Endothelial cell of umbilical vein (primary cell): ENCODE measurements at regions not wholly inside any gene's neighbourhood (a gene's known extent, or its start where the extent isn't known, plus 50 kb on each side); places are given as distances from the start of the nearest gene placed in this dataset.

Source experiments
- BruUV-seq: library from RNA; stranded (reverse); fragments of 400-500 nt; replicated peaks from 2 replicates; lab custom pipeline; 2021; lab: Mats Ljungman, UMichigan
- CTCF ChIA-PET: fragments of 300-600, 350-600 bp; sonication (Branson Sonifier 250); formaldehyde crosslinking; loops from one replicate; lab custom pipeline; 2021; ENCODE audit warnings: antibody characterized with exemption, inconsistent platforms; lab: Charles Lee
- POLR2A ChIA-PET: fragments of 300-600, 350-600 bp; sonication (Branson Sonifier 250); formaldehyde crosslinking; loops from one replicate; lab custom pipeline; 2021; ENCODE audit warnings: antibody characterized with exemption, inconsistent platforms; lab: Charles Lee
- DNase-seq: peaks from one replicate; pipeline ENCODE4 v3.0.0-alpha.2; 2011; ENCODE audit warnings: low read depth, low spot score
- FAIRE-seq: peaks from 2 replicates; lab custom pipeline; 2011; peaks lifted over from hg19 to GRCh38; lab: Jason Lieb, UNC
- H2AFZ ChIP-seq: 2 replicates; pipeline ENCODE4 v1.6.0; 2012; ENCODE audit warnings: low read depth, low read length, control low read depth, inconsistent platforms
- H3K27ac ChIP-seq: 2 replicates; pipeline ENCODE4 v1.5.1; 2011; ENCODE audit warnings: low read depth, mild to moderate bottlenecking, control low read depth, low read length, moderate library complexity; ENCODE audit not compliant: insufficient read depth
- H3K27me3 ChIP-seq, 2 experiments: 2 replicates each; pipeline versions ENCODE4 v1.6.0 to v1.6.1; 2011; ENCODE audit warnings: low read length in 2 of 2, mixed read lengths in 1 of 2; ENCODE audit not compliant: control insufficient read depth in 2 of 2, insufficient read depth in 2 of 2
- H3K36me3 ChIP-seq, 2 experiments: 2 replicates in 1 of 2; 3 replicates in 1 of 2; pipeline ENCODE4 v1.5.1; 2011; ENCODE audit warnings: low read length in 2 of 2, mild to moderate bottlenecking in 1 of 2, moderate library complexity in 1 of 2; ENCODE audit not compliant: control insufficient read depth in 2 of 2, insufficient read depth in 2 of 2; ENCODE audit errors: extremely low read depth in 1 of 2
- H3K4me1 ChIP-seq: 3 replicates; pipeline ENCODE4 v1.5.1; 2011; ENCODE audit warnings: mild to moderate bottlenecking, low read length; ENCODE audit not compliant: control insufficient read depth, insufficient read depth; ENCODE audit errors: extremely low read depth
- H3K4me2 ChIP-seq: 2 replicates; pipeline ENCODE4 v1.6.1; 2011; ENCODE audit warnings: low read length, control low read depth, mixed read lengths; ENCODE audit not compliant: insufficient read depth
- H3K4me3 ChIP-seq, 3 experiments: fragments of 200-600 bp in 1 of 3; sonication (generic), shearing (Covaris generic) in 1 of 3; replicated peaks in 1 of 3; 2 replicates each; pipeline ENCODE4 v1.5.1; 2011 to 2016; ENCODE audit warnings: control low read depth in 3 of 3, low read length in 3 of 3, mild to moderate bottlenecking in 2 of 3, inconsistent platforms in 1 of 3, low read depth in 1 of 3, moderate library complexity in 1 of 3; ENCODE audit not compliant: insufficient read depth in 1 of 3
- H3K79me2 ChIP-seq: 2 replicates; pipeline ENCODE4 v1.6.0; 2012; ENCODE audit warnings: low read length, inconsistent platforms; ENCODE audit not compliant: control insufficient read depth, insufficient read depth
- H3K9ac ChIP-seq: replicated peaks from 2 replicates; pipeline ENCODE3; 2011; ENCODE audit warnings: low read length, control low read depth; ENCODE audit not compliant: insufficient read depth; ENCODE audit errors: extremely low read depth
- H3K9me1 ChIP-seq: replicated peaks from 3 replicates; pipeline ENCODE4 v1.6.0; 2011; ENCODE audit warnings: mild to moderate bottlenecking, low read length; ENCODE audit not compliant: control insufficient read depth, insufficient read depth; ENCODE audit errors: extremely low read depth
- H3K9me3 ChIP-seq: replicated peaks from 2 replicates; pipeline ENCODE4 v1.5.1; 2012; ENCODE audit warnings: low read length, inconsistent platforms; ENCODE audit not compliant: control insufficient read depth, insufficient read depth
- H4K20me1 ChIP-seq: replicated peaks from 2 replicates; pipeline ENCODE3; 2011; ENCODE audit warnings: mild to moderate bottlenecking, low read length; ENCODE audit not compliant: control insufficient read depth, insufficient read depth; ENCODE audit errors: extremely low read depth
- CTCF ChIP-seq, 2 donors: IDR thresholded peaks; 1 replicate in 1 of 2; 2 replicates in 1 of 2; pipeline ENCODE4 v1.5.1; 2011; ENCODE audit warnings: low read length in 2 of 2, mild to moderate bottlenecking in 2 of 2, moderate library complexity in 2 of 2, control low read depth in 1 of 2, inconsistent platforms in 1 of 2, low read depth in 1 of 2; ENCODE audit not compliant: insufficient read depth in 1 of 2; ENCODE audit errors: extremely low read depth in 1 of 2
- EZH2 ChIP-seq: IDR thresholded peaks from 2 replicates; pipeline ENCODE4 v1.6.1; 2012; ENCODE audit warnings: borderline replicate concordance, low read depth, mild to moderate bottlenecking, moderate library complexity, low read length, inconsistent platforms; ENCODE audit not compliant: severe bottlenecking
- FOS ChIP-seq: IDR thresholded peaks from 2 replicates; pipeline ENCODE4 v1.6.1; 2011; ENCODE audit warnings: mild to moderate bottlenecking, low read length, moderate library complexity, borderline replicate concordance; ENCODE audit not compliant: insufficient read depth
- GATA2 ChIP-seq: IDR thresholded peaks from 2 replicates; pipeline ENCODE4 v1.7.0; 2011; ENCODE audit warnings: low read depth, mild to moderate bottlenecking, moderate library complexity, mixed read lengths, low read length; ENCODE audit not compliant: insufficient read length, insufficient read depth
- JUN ChIP-seq: IDR thresholded peaks from 2 replicates; pipeline ENCODE4 v1.6.1; 2011; ENCODE audit warnings: borderline replicate concordance, low read depth; ENCODE audit not compliant: insufficient read length, insufficient read depth
- MAX ChIP-seq: IDR thresholded peaks from 2 replicates; pipeline ENCODE4 v1.6.1; 2011; ENCODE audit not compliant: insufficient read depth, insufficient read length
- MYC ChIP-seq: IDR thresholded peaks from one replicate; pipeline ENCODE4 v1.6.1; 2011; ENCODE audit warnings: mild to moderate bottlenecking, low read depth, low read length
- POLR2A ChIP-seq: IDR thresholded peaks from 2 replicates; pipeline ENCODE4 v1.6.1; 2012; ENCODE audit warnings: low read depth, mild to moderate bottlenecking, control low read depth, low read length
- POLR2AphosphoS5 ChIP-seq: IDR thresholded peaks from 2 replicates; pipeline ENCODE4 v1.6.1; 2012; ENCODE audit warnings: low read depth, mild to moderate bottlenecking, control low read depth, low read length, moderate library complexity; ENCODE audit not compliant: insufficient read depth
- dilution Hi-C: fragments of 300-500 bp; cut with MboI; formaldehyde crosslinking; loops from one replicate; pipeline ENCODE4 v1.15.0; 2019; ENCODE audit warnings: low sequenced_read_pairs; ENCODE audit not compliant: extremely low pct_ligation_motif_present
- intact Hi-C: fragments of 100-400 bp; cut with micrococcal nuclease; formaldehyde crosslinking; loops from one replicate; pipeline ENCODE4 v1.10.0; 2022

- dilution Hi-C loops: no loop called here
Measured at GRCh38 chr5:12274236-12274635, 370.0 kb upstream of the CTNND2 start.

More at GRCh38 chr5:12274236-12274635, 370.0 kb upstream of the CTNND2 start:
- no peak overlapping the region for H3K4me2 ChIP-seq
- H3K79me2 ChIP-seq: no peaks in the 10 kb centered on the region
- no peak overlapping the region for H3K9ac ChIP-seq
- DNase-seq (no peak), FAIRE-seq (no peak)
- H3K36me3 ChIP-seq: no peaks in the 10 kb centered on the region
- TF ChIP-seq FOS (no peak), POLR2AphosphoS5 (no peak), MAX (no peak), JUN (no peak), POLR2A (no peak), EZH2 (no peak), CTCF (IDR thresholded peaks at IDR 0.05; ENCODE audit: extremely low read depth in 1 of 2, insufficient read depth in 1 of 2, low read depth in 1 of 2, low read length in 2 of 2) (no peak), GATA2 (no peak), MYC (no peak)
- no peaks in the 10 kb centered on the region for H3K27me3 ChIP-seq
- CTCF ChIA-PET: no interaction called here
- intact Hi-C loops: no loop called here
- no peaks in the 10 kb centered on the region for H3K4me1 ChIP-seq
- H3K9me1 ChIP-seq: no peaks in the 10 kb centered on the region
- no peak overlapping the region for H3K4me3 ChIP-seq
- BruUV-seq: no TSS peak
- peaks cover 4% of the 10 kb centered on the region for H3K9me3 ChIP-seq
- no peak overlapping the region for H3K27ac ChIP-seq
- no peak overlapping the region for H2AFZ ChIP-seq
- no peaks in the 10 kb centered on the region for H4K20me1 ChIP-seq
- POLR2A ChIA-PET: no interaction called here
